ENCODE measurements at regions not wholly inside any gene's neighbourhood (a gene's known extent, or its start where the extent isn't known, plus 50 kb on each side); places are given as distances from the start of the nearest gene placed in this dataset.

DNA sequence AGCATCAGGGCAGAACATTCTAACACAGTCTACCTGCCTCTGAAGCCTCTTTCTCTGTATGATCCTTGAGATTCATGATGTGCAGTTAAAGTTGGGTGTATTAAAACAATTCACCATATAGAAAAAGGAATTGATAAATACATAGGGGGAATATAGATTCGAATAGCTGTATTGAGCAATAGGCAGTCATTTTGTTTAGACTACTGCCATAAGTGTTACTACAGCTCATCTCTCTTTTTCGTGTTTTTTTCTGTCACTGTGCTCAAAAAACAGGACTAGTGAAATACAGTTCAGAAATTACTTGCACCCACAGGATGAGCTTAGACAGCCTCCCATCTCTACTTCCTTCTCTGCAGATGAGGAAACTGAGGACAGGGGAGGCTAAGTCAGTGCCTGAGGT lies 144.6 kb upstream of the FBN2 start:
- TF ChIP-seq EZH2 (IDR thresholded peaks at IDR 0.05; ENCODE audit: insufficient read depth, poor library complexity, severe bottlenecking) (no peak), EZH2phosphoT487 (IDR thresholded peaks at IDR 0.05; ENCODE audit: insufficient read depth, low read depth) (no peak)
